GM12878 (cell line): ENCODE measurements at regions not wholly inside any gene's neighbourhood (a gene's known extent, or its start where the extent isn't known, plus 50 kb on each side); places are given as distances from the start of the nearest gene placed in this dataset.

Source experiments
- ATAC-seq: fragments of 200-7000 bp; cut with Tn5 transposase; 3 replicates; pipeline ENCODE4 v1.9.1; 2020; ENCODE audit warnings: mild to moderate bottlenecking, moderate library complexity
- BruUV-seq: library from RNA; stranded (reverse); fragments of 400-500 nt; replicated peaks from 2 replicates; lab custom pipeline; 2021; lab: Mats Ljungman, UMichigan
- CTCF ChIA-PET: fragments of 300-600 bp; sonication (Branson Sonifier 250); formaldehyde crosslinking; extraction: SDS; loops from one replicate; lab custom pipeline; 2021; ENCODE audit warnings: inconsistent platforms; lab: Yijun Ruan, JAX
- POLR2A ChIA-PET: fragments of 350-600 bp; formaldehyde crosslinking; extraction: SDS; loops from one replicate; lab custom pipeline; 2021; ENCODE audit warnings: inconsistent platforms; lab: Charles Lee
- RAD21 ChIA-PET: fragments of 300-600 bp; sonication (Branson Sonifier 250); formaldehyde crosslinking; loops from one replicate; lab custom pipeline; 2023; ENCODE audit warnings: antibody characterized with exemption; ENCODE audit not compliant: unreplicated experiment; lab: Charles Lee
- SMC1A ChIA-PET: fragments of 300-600 bp; sonication (Branson Sonifier 250); formaldehyde crosslinking; loops from one replicate; lab custom pipeline; 2023; ENCODE audit not compliant: unreplicated experiment, uncharacterized antibody; lab: Charles Lee
- DNase-seq: peaks from one replicate; pipeline ENCODE4 v3.0.0-alpha.2; 2011; ENCODE audit warnings: low read depth, low spot score
- FAIRE-seq: peaks from 3 replicates; lab custom pipeline; 2011; peaks lifted over from hg19 to GRCh38; lab: Jason Lieb, UNC
- H2AFZ ChIP-seq: 2 replicates; pipeline ENCODE4 v1.6.0; 2011; ENCODE audit warnings: low read depth, low read length, control low read depth; ENCODE audit not compliant: control insufficient read depth
- H3K27ac ChIP-seq: 2 replicates; pipeline ENCODE4 v1.5.1; 2011; ENCODE audit warnings: control low read depth; ENCODE audit not compliant: control insufficient read depth, insufficient read depth
- H3K27me3 ChIP-seq, 2 experiments: replicated peaks in 1 of 2; 2 replicates each; pipeline versions ENCODE4 v1.6.0 to v1.6.1; 2011; ENCODE audit warnings: low read length in 1 of 2; ENCODE audit not compliant: control insufficient read depth in 2 of 2, insufficient read depth in 2 of 2
- H3K36me3 ChIP-seq, 2 experiments: 2 replicates each; pipeline ENCODE4 v1.5.1; 2011; ENCODE audit warnings: low read length in 1 of 2; ENCODE audit not compliant: control insufficient read depth in 2 of 2, insufficient read depth in 2 of 2
- H3K4me1 ChIP-seq: 2 replicates; pipeline ENCODE4 v1.6.1; 2011; ENCODE audit warnings: mild to moderate bottlenecking, low read length, moderate library complexity, mixed read lengths; ENCODE audit not compliant: control insufficient read depth, insufficient read depth
- H3K4me2 ChIP-seq: 2 replicates; pipeline ENCODE4 v1.6.0; 2011; ENCODE audit warnings: control low read depth; ENCODE audit not compliant: control insufficient read depth, insufficient read depth
- H3K4me3 ChIP-seq: fragments of 200-600 bp; sonication (generic); 2 replicates; pipeline ENCODE4 v1.5.1; 2016
- H3K79me2 ChIP-seq: 2 replicates; pipeline ENCODE4 v1.6.0; 2011; ENCODE audit warnings: low read length; ENCODE audit not compliant: control insufficient read depth, insufficient read depth
- H3K9ac ChIP-seq: 2 replicates; pipeline ENCODE4 v1.8.0; 2011; ENCODE audit warnings: low read length, control low read depth, mixed read lengths; ENCODE audit not compliant: control insufficient read depth, insufficient read depth
- H3K9me3 ChIP-seq: replicated peaks from 3 replicates; pipeline ENCODE4 v1.5.1; 2011; ENCODE audit warnings: mild to moderate bottlenecking, low read length; ENCODE audit not compliant: control insufficient read depth, insufficient read depth
- H4K20me1 ChIP-seq: 2 replicates; pipeline ENCODE4 v1.6.0; 2011; ENCODE audit not compliant: control insufficient read depth, insufficient read depth
- ATF7 ChIP-seq: fragments of 450-650 bp; IDR thresholded peaks from 2 replicates; pipeline ENCODE4 v1.6.1; 2016; ENCODE audit warnings: low read depth, mild to moderate bottlenecking
- BACH1 ChIP-seq: fragments of 450-650 bp; IDR thresholded peaks from 2 replicates; pipeline ENCODE4 v1.6.1; 2017; ENCODE audit warnings: mild to moderate bottlenecking, borderline replicate concordance
- BHLHE40 ChIP-seq, 2 experiments: fragments of 450-650 bp in 1 of 2; IDR thresholded peaks; 2 replicates each; pipeline ENCODE4 v1.6.1; 2011 to 2017; ENCODE audit warnings: low read depth in 2 of 2, borderline replicate concordance in 1 of 2, improper control_type of control experiment in 1 of 2, low read length in 1 of 2, mild to moderate bottlenecking in 1 of 2
- CBX5 ChIP-seq: sonication (generic); IDR thresholded peaks from 2 replicates; pipeline ENCODE4 v1.6.1; 2016; ENCODE audit warnings: low read depth, moderate library complexity, mild to moderate bottlenecking, inconsistent platforms
- DPF2 ChIP-seq: fragments of 450-650 bp; IDR thresholded peaks from 2 replicates; pipeline ENCODE4 v1.6.1; 2017; ENCODE audit warnings: mild to moderate bottlenecking
- EP300 ChIP-seq, 2 experiments: fragments of 150-350 bp in 1 of 2; IDR thresholded peaks; 2 replicates each; pipeline ENCODE4 v1.6.1; 2011 to 2012; ENCODE audit warnings: low read depth in 2 of 2, low read length in 2 of 2, borderline replicate concordance in 1 of 2, improper control_type of control experiment in 1 of 2, inconsistent platforms in 1 of 2; ENCODE audit not compliant: control insufficient read depth in 1 of 2
- HDGF ChIP-seq: fragments of 450-650 bp; IDR thresholded peaks from 2 replicates; pipeline ENCODE4 v1.6.1; 2016; ENCODE audit warnings: antibody characterized with exemption
- IKZF1 ChIP-seq: fragments of 450-650 bp; conservative IDR thresholded peaks from 2 replicates; pipeline ENCODE4 v1.6.1; 2017; ENCODE audit warnings: antibody characterized with exemption, mild to moderate bottlenecking
- IRF3 ChIP-seq: fragments of 450-650 bp; IDR thresholded peaks from 2 replicates; pipeline ENCODE4 v1.6.1; 2014; ENCODE audit warnings: mild to moderate bottlenecking
- LARP7 ChIP-seq: fragments of 450-650 bp; IDR thresholded peaks from 2 replicates; pipeline ENCODE4 v1.6.1; 2017; ENCODE audit warnings: mild to moderate bottlenecking
- MEF2B ChIP-seq: fragments of 450-650 bp; IDR thresholded peaks from 2 replicates; pipeline ENCODE4 v1.6.1; 2018; ENCODE audit warnings: mild to moderate bottlenecking, moderate library complexity; ENCODE audit not compliant: partially characterized antibody, poor library complexity, severe bottlenecking
- MTA2 ChIP-seq: fragments of 450-650 bp; IDR thresholded peaks from 2 replicates; pipeline ENCODE4 v1.6.1; 2016; ENCODE audit warnings: low read depth, mild to moderate bottlenecking, moderate library complexity
- NR2C1 ChIP-seq: fragments of 450-650 bp; IDR thresholded peaks from 2 replicates; pipeline ENCODE4 v1.6.1; 2017; ENCODE audit warnings: antibody characterized with exemption, mild to moderate bottlenecking, moderate library complexity
- NR2F1 ChIP-seq: fragments of 450-650 bp; conservative IDR thresholded peaks from 2 replicates; pipeline ENCODE4 v1.6.1; 2017; ENCODE audit warnings: mild to moderate bottlenecking
- RAD21 ChIP-seq: IDR thresholded peaks from 2 replicates; pipeline ENCODE4 v1.6.1; 2011; ENCODE audit warnings: mild to moderate bottlenecking, low read depth, low read length, moderate library complexity; ENCODE audit not compliant: insufficient read depth
- RAD51 ChIP-seq: fragments of 450-650 bp; IDR thresholded peaks from 2 replicates; pipeline ENCODE4 v1.6.1; 2016; ENCODE audit warnings: moderate library complexity, mild to moderate bottlenecking, inconsistent platforms
- RUNX3 ChIP-seq: IDR thresholded peaks from 2 replicates; pipeline ENCODE4 v1.6.1; 2012; ENCODE audit warnings: low read length, inconsistent platforms
- SMARCA5 ChIP-seq: fragments of 450-650 bp; IDR thresholded peaks from 2 replicates; pipeline ENCODE4 v1.6.1; 2017; ENCODE audit warnings: mild to moderate bottlenecking
- SPI1 ChIP-seq: IDR thresholded peaks from 2 replicates; pipeline ENCODE4 v1.6.1; 2011; ENCODE audit warnings: low read depth, mild to moderate bottlenecking, low read length, moderate library complexity, borderline replicate concordance; ENCODE audit not compliant: insufficient read depth
- SREBF2 ChIP-seq: IDR thresholded peaks from 2 replicates; pipeline ENCODE4 v1.6.1; 2012; ENCODE audit warnings: mild to moderate bottlenecking, low read length
- TCF7 ChIP-seq: IDR thresholded peaks from 2 replicates; pipeline ENCODE4 v1.6.1; 2014; ENCODE audit warnings: antibody characterized with exemption, borderline replicate concordance
- WGBS: methylation state at CpG from one replicate; pipeline ENCODE4 v1.1.6; 2016; ENCODE audit warnings: low lambda C conversion rate; ENCODE audit not compliant: insufficient replicate concordance, insufficient coverage; ENCODE audit errors: missing lambda C conversion rate; 5-methylcytosine and 5-hydroxymethylcytosine counted together
- in situ Hi-C: fragments of 300-500 bp; cut with MboI; formaldehyde crosslinking; loops from 9 replicates; pipeline ENCODE4 v1.14.3; 2018; ENCODE audit warnings: mixed read lengths
- intact Hi-C: fragments of 100-400 bp; cut with micrococcal nuclease; formaldehyde crosslinking; loops from one replicate; pipeline ENCODE4 v1.14.2; 2022; ENCODE audit not compliant: unreplicated experiment

- intact Hi-C loops (no loop called here), in situ Hi-C loops (no loop called here)
- Histone ChIP-seq H3K79me2 (no peaks in the 10 kb centered on the region), H3K9me3 (peaks cover 5% of the 10 kb centered on the region; the same call in 2 of the 3 replicates), H2AFZ (no peak overlapping the region; the same call in 1 of the 2 replicates), H3K4me1 (no peaks in the 10 kb centered on the region), H3K27ac (no peak overlapping the region), H3K36me3 (no peaks in the 10 kb centered on the region), H3K4me2 (no peak overlapping the region), H3K4me3 (no peak overlapping the region), H4K20me1 (no peaks in the 10 kb centered on the region), H3K9ac (no peak overlapping the region), H3K27me3 (no peaks in the 10 kb centered on the region)
- ChIA-PET POLR2A (interaction anchor here (0.9 to 1.6 kb wide), 3 partner anchors 9 to 39 kb away, joined by 4 to 10 read pairs (median 5); no protein-coding TSS in a partner anchor), CTCF (interaction anchor here (0.9 to 3.1 kb wide), 6 partner anchors 11 to 53 kb away, joined by 3 to 8 read pairs (median 4); no protein-coding TSS in a partner anchor), SMC1A (interaction anchor here (0.8 to 2.0 kb wide), 20 partner anchors 9 to 435 kb away, joined by 3 to 14 read pairs (median 4); no protein-coding TSS in a partner anchor), RAD21 (interaction anchor here (0.9 to 1.5 kb wide), 14 partner anchors 8 to 260 kb away, joined by 3 to 9 read pairs (median 4); no protein-coding TSS in a partner anchor)
- DNase-seq (peak; percentile 40), FAIRE-seq (no peak), ATAC-seq (peak; percentile 90)
- WGBS: 34% methylated on average over 4 of the region's 4 CpGs
- BruUV-seq: no TSS peak
- TF ChIP-seq RAD21 (0 out of 2 replicates have a peak, but pooled peaks have one; percentile 2), DPF2 (0 out of 2 replicates have a peak, but pooled peaks have one; percentile 33), LARP7 (0 out of 2 replicates have a peak, but pooled peaks have one; percentile 17), SPI1 (peak; percentile 83; the same call in 1 of the 2 replicates), RUNX3 (0 out of 2 replicates have a peak, but pooled peaks have one; percentile 12), NR2F1 (peak; percentile 80), MTA2 (peak; percentile 60), CBX5 (0 out of 2 replicates have a peak, but pooled peaks have one; percentile 24), SREBF2 (no peak), NR2C1 (peak; percentile 42), IRF3 (no peak), BHLHE40 (IDR thresholded peaks at IDR 0.05; ENCODE audit: borderline replicate concordance in 1 of 2, low read depth in 2 of 2, low read length in 1 of 2) (peak in 1 of 2 experiments; percentile 19; a peak in 1 of 4 replicates), HDGF (peak; percentile 72; the same call in 1 of the 2 replicates), ATF7 (0 out of 2 replicates have a peak, but pooled peaks have one; percentile 29), IKZF1 (0 out of 2 replicates have a peak, but pooled peaks have one; percentile 23), BACH1 (no peak), EP300 (IDR thresholded peaks at IDR 0.05; ENCODE audit: borderline replicate concordance in 1 of 2, control insufficient read depth in 1 of 2, low read depth in 2 of 2, low read length in 2 of 2) (0 out of 4 replicates have a peak, but pooled peaks of 1 of the 2 experiments have one; percentile 25), MEF2B (peak; percentile 22), SMARCA5 (0 out of 2 replicates have a peak, but pooled peaks have one; percentile 27), RAD51 (0 out of 2 replicates have a peak, but pooled peaks have one; percentile 13), TCF7 (peak; percentile 62; the same call in 1 of the 2 replicates)
These were observed 521.8 kb upstream of the ID2 start for GRCh38 chr2:8159966-8160603.
